ENCODE measurements at regions not wholly inside any gene's neighbourhood (a gene's known extent, or its start where the extent isn't known, plus 50 kb on each side); places are given as distances from the start of the nearest gene placed in this dataset.

DNA sequence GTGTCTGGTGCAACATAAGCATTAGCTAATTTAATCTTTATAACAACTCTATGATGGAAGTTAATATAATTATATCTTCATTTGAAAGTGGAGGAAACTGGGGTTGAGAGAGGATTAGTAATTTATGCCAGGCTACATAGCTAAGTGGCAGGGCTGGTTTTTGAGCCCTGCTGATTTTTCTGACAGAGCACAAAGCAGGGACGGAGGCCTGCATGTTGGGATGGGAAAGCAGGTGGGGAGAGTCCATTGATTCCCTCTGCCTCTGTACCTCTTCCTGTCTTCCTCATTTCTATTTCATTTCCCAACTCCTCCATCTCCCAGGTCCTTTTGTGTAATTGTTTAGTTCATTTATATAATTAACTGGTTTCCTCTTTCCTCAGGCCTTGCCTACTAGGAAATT, 251.6 kb upstream of the ZPLD1 start:
- TF ChIP-seq, protein P1, sequence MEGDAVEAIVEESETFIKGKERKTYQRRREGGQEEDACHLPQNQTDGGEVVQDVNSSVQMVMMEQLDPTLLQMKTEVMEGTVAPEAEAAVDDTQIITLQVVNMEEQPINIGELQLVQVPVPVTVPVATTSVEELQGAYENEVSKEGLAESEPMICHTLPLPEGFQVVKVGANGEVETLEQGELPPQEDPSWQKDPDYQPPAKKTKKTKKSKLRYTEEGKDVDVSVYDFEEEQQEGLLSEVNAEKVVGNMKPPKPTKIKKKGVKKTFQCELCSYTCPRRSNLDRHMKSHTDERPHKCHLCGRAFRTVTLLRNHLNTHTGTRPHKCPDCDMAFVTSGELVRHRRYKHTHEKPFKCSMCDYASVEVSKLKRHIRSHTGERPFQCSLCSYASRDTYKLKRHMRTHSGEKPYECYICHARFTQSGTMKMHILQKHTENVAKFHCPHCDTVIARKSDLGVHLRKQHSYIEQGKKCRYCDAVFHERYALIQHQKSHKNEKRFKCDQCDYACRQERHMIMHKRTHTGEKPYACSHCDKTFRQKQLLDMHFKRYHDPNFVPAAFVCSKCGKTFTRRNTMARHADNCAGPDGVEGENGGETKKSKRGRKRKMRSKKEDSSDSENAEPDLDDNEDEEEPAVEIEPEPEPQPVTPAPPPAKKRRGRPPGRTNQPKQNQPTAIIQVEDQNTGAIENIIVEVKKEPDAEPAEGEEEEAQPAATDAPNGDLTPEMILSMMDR (IDR thresholded peaks at IDR 0.05): no peak
- no peak for TF ChIP-seq POLR2A (IDR thresholded peaks at IDR 0.05)

Measured in Peyer's patch (tissue), 4 donors.